GM18907 (cell line): ENCODE measurements at regions not wholly inside any gene's neighbourhood (a gene's known extent, or its start where the extent isn't known, plus 50 kb on each side); places are given as distances from the start of the nearest gene placed in this dataset.

Source experiments
- ATAC-seq: cut with Tn5 transposase; IDR thresholded peaks from one replicate; pipeline ENCODE4 v1.9.1; 2021; ENCODE audit warnings: mild to moderate bottlenecking, moderate library complexity; ENCODE audit not compliant: unreplicated experiment

- ATAC-seq: no peak
Measured at GRCh38 chr3:13249664-13250390, 170.3 kb downstream of the NUP210 start.

DNA sequence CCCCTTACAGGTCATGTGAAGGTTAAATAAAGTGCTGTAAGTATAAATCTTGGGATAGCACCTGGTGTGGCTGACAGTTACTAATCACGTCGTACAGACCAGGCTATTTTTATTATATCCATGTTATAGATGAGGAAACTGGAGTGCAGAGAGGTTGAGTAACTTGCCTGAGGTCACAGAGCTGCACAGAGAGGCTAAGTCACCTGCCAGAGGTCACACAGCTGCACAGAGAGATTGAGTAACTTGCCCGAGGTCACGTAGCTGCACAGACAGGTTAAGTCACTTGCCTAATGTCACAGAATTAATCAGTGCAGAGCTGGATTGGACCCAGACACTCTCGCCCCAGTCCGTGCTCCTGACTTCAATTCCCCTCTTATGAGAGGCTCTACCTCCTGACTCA is 171.5 kb downstream of the NUP210 start:
- ATAC-seq: no peak

- ATAC-seq: no peak
Measured at GRCh38 chr3:13245615-13245978, 172.4 kb upstream of the IQSEC1 start.

- ATAC-seq: no peak
Measured at GRCh38 chr3:13243586-13243985, 170.4 kb upstream of the IQSEC1 start.

DNA sequence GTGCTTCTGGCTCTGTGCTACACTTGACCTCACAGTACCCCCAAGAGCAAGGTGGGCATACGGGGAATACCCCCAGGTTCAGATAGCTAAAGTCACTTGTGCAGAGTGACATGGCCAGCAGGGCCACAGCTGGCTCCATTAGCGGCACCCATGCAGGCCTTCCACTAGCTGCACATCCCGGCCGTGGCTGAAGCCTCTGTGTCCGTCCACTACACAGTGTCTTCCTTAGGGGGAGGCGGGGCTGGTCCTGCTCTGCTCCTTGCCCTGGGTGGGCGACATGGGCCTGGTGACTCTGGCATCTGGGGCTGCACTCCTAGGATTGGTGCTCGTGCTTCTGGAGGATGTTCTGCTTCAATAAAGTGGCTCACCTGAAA is 169.1 kb upstream of the IQSEC1 start:
- no peak for ATAC-seq

GRCh38 chr3:13241621-13242363 is 168.6 kb upstream of the IQSEC1 start:
- no peak for ATAC-seq

DNA sequence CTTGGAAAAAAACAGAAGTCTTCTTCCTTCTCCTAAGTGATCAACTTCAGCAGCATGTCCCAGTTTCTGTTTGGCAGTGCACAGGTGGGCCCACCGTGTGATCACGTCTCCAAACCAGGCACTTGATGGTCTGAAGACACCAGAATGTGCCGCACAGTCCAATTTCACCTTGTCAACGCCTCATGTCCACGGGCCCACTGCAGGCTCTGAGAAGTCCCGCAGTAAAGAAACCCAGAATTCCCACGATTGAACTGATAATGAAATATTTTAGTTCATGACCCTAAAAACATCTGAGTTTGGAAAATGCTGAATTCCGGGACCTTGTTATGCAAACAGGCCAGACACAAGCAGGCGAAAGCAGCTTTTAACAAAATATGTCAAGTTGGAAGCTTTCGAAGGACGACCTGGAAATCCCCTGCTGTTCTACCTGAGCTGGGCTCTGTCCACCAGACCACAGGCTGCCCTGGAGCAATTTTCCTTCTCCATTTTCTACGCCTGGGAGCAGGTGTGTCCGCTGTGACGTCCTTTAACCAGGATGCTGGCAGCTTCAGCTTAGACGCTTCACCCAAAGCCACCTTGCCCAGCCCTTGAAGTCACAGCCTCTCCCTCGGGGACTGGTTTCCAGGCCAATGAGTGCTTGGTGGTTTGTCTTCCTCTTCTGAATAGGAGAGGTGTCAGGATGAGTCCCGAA is 167.8 kb upstream of the IQSEC1 start:
- no peak for ATAC-seq

DNA sequence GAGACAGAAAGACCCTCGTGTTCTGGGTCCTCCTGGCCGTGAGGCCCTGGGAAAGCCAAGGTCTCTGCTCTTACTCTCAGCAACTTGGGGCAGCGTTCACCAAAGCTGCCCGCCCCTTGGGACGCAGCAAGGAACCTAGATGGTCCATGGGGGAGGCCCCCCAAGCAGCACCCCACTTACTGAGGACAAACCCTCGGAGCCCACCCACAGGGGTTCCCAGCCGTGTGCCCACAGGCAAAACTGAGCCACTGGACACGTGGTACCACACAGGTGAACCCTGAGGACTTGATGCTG is 166.2 kb upstream of the IQSEC1 start:
- ATAC-seq: no peak

- ATAC-seq: no peak
Measured at GRCh38 chr3:13238687-13239466, 165.6 kb upstream of the IQSEC1 start.

GRCh38 chr3:13237776-13238490 is 164.7 kb upstream of the IQSEC1 start:
- ATAC-seq: no peak

DNA sequence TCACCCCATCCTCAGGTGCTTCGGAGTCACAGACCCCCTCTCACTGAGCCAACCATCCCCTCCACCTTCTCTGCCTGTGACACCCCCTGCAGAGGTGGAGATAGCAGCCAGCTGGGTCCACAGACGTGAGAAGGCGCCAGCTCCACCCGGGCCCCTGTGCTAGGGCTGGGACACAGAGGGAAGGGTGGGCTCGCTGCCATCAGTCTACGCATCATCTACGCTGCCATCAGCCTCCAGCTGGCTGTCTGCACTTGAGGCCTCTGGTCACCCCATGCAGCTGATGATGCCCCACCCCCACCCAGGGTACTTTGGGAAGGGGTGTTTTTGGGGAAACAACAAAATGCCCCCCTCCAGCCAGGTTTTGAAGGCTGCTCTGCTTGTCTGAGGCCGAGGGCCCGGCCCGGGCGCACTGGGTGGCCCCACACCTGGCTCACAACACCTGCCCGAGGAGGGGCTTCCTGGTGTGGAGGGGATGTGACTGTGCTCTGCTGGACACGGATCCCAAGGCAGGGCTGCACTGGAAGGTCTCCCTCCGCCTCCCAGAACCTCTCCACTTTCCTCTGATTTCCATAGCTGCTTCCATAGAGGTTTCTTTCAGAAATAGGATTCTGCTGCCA is 163.4 kb upstream of the IQSEC1 start:
- ATAC-seq: no peak

- no peak for ATAC-seq
Measured at GRCh38 chr3:13235897-13236296, 162.7 kb upstream of the IQSEC1 start.

DNA sequence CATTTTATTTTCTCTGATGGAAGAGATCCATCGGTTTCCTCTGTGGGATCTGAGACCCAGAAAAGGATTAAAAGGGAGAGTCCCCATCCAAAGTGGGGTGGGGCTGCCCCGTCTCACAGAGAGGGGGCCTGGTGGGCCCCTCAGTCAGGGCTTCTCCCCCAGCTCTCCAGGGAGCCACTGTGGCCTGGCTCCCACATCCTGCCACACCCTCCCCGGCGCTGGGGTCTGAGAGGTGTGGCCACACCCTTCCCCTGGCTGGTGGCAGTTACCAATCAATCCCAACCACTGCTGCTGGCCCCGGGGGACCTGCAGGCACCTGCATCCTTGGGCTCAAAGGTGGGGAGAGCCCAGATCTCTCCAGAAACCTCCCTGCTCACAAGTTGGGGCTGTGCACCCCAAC is 161.8 kb upstream of the IQSEC1 start:
- peak; percentile 82 for ATAC-seq

DNA sequence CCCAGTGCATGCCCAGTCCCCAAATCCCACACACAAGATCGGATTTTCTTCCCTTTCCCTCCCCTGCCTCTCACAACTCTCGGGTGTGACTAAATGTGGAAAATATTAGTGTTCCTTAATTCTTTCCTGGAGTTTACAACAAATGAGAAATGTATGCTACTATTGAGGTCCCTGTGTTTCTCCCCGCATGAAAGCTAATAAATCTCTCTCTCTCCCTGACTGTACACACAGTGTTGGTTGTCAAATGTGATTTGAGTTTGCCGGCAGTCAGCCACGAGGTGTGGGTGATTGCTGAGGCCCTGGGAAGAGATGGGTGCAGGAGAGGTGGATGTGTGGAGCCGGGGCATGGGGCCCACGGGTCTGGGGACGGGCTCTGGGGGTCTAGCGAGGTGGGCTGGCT is 161.4 kb upstream of the IQSEC1 start:
- ATAC-seq: peak; percentile 20

- ATAC-seq: no peak
Measured at GRCh38 chr3:13233487-13234485, 160.6 kb upstream of the IQSEC1 start.

DNA sequence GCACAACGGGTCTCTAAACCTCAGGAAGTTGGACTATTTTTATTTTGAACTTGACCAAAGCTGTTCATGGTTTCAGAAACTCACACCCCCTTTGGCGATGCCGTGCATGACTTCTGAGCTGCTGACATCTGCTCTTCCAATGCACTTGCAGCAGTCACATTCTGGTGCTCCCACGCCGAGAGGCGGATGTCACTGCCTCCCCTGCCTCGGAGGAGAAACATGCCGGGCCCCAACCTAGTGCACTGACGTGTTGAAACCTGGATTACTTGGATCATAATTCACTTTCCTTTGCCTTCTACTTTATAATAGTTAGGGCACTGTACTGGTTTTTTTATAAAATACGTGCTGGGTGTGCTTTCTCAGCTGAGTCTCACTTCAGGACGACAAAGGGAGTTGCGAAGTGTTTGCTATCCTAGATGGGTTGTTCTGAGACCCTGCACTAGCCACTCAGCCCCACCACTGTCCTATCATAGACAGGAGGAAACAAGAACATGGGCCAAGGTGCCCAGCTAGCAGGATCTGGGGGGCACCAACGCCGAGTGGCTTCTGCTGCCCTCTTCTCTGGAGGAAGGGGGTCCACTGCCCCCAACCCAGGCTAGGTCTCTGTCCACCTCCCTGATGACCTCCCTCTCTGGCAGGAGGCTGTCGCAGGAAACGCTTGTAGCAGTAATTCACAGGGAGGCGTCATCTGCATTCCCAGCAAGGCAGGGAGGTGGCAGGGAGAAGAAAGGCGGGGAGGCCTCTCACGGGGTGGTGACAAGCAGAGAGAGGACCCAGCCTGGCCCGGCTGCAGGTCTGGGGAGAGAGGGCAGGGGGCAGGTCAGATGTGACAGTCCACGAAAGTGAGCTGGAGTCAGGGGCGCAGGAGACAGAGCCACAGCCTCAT is 158.8 kb upstream of the IQSEC1 start:
- ATAC-seq: no peak

GRCh38 chr3:13229273-13229949 is 156.2 kb upstream of the IQSEC1 start:
- peak; percentile 52 for ATAC-seq

DNA sequence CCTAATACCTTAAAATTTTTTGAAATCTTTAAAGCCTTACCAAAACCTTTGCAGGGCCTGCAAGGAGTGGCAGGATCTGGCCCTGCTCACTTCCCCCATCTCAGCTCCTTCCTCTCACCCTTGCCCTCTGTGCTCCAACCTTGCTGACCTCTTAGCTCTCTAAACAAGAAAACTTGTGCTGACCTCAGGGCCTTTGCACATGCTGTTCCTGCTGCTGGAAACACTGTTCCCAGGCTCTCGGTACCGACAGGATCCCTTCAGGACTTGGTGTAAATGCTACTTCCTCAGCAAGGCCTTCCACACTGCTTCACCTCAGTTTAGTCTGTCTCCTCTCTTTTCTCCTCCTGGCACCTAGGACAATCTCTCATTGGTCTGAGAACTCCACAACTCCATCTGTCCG is 155.4 kb upstream of the IQSEC1 start:
- ATAC-seq: no peak
